GM12878 (cell line): ENCODE measurements at regions not wholly inside any gene's neighbourhood (a gene's known extent, or its start where the extent isn't known, plus 50 kb on each side); places are given as distances from the start of the nearest gene placed in this dataset.

Experiments
- ATAC-seq: fragments of 200-7000 bp; cut with Tn5 transposase; 3 replicates; pipeline ENCODE4 v1.9.1; 2020; ENCODE audit warnings: mild to moderate bottlenecking, moderate library complexity
- BruUV-seq: library from RNA; stranded (reverse); fragments of 400-500 nt; replicated peaks from 2 replicates; lab custom pipeline; 2021; lab: Mats Ljungman, UMichigan
- CTCF ChIA-PET: fragments of 300-600 bp; sonication (Branson Sonifier 250); formaldehyde crosslinking; extraction: SDS; loops from one replicate; lab custom pipeline; 2021; ENCODE audit warnings: inconsistent platforms; lab: Yijun Ruan, JAX
- POLR2A ChIA-PET: fragments of 350-600 bp; formaldehyde crosslinking; extraction: SDS; loops from one replicate; lab custom pipeline; 2021; ENCODE audit warnings: inconsistent platforms; lab: Charles Lee
- RAD21 ChIA-PET: fragments of 300-600 bp; sonication (Branson Sonifier 250); formaldehyde crosslinking; loops from one replicate; lab custom pipeline; 2023; ENCODE audit warnings: antibody characterized with exemption; ENCODE audit not compliant: unreplicated experiment; lab: Charles Lee
- SMC1A ChIA-PET: fragments of 300-600 bp; sonication (Branson Sonifier 250); formaldehyde crosslinking; loops from one replicate; lab custom pipeline; 2023; ENCODE audit not compliant: unreplicated experiment, uncharacterized antibody; lab: Charles Lee
- DNase-seq: peaks from one replicate; pipeline ENCODE4 v3.0.0-alpha.2; 2011; ENCODE audit warnings: low read depth, low spot score
- FAIRE-seq: peaks from 3 replicates; lab custom pipeline; 2011; peaks lifted over from hg19 to GRCh38; lab: Jason Lieb, UNC
- H2AFZ ChIP-seq: 2 replicates; pipeline ENCODE4 v1.6.0; 2011; ENCODE audit warnings: low read depth, low read length, control low read depth; ENCODE audit not compliant: control insufficient read depth
- H3K27ac ChIP-seq: 2 replicates; pipeline ENCODE4 v1.5.1; 2011; ENCODE audit warnings: control low read depth; ENCODE audit not compliant: control insufficient read depth, insufficient read depth
- H3K27me3 ChIP-seq, 2 experiments: replicated peaks in 1 of 2; 2 replicates each; pipeline versions ENCODE4 v1.6.0 to v1.6.1; 2011; ENCODE audit warnings: low read length in 1 of 2; ENCODE audit not compliant: control insufficient read depth in 2 of 2, insufficient read depth in 2 of 2
- H3K36me3 ChIP-seq, 2 experiments: 2 replicates each; pipeline ENCODE4 v1.5.1; 2011; ENCODE audit warnings: low read length in 1 of 2; ENCODE audit not compliant: control insufficient read depth in 2 of 2, insufficient read depth in 2 of 2
- H3K4me1 ChIP-seq: 2 replicates; pipeline ENCODE4 v1.6.1; 2011; ENCODE audit warnings: mild to moderate bottlenecking, low read length, moderate library complexity, mixed read lengths; ENCODE audit not compliant: control insufficient read depth, insufficient read depth
- H3K4me2 ChIP-seq: 2 replicates; pipeline ENCODE4 v1.6.0; 2011; ENCODE audit warnings: control low read depth; ENCODE audit not compliant: control insufficient read depth, insufficient read depth
- H3K4me3 ChIP-seq: fragments of 200-600 bp; sonication (generic); 2 replicates; pipeline ENCODE4 v1.5.1; 2016
- H3K79me2 ChIP-seq: 2 replicates; pipeline ENCODE4 v1.6.0; 2011; ENCODE audit warnings: low read length; ENCODE audit not compliant: control insufficient read depth, insufficient read depth
- H3K9ac ChIP-seq: 2 replicates; pipeline ENCODE4 v1.8.0; 2011; ENCODE audit warnings: low read length, control low read depth, mixed read lengths; ENCODE audit not compliant: control insufficient read depth, insufficient read depth
- H3K9me3 ChIP-seq: replicated peaks from 3 replicates; pipeline ENCODE4 v1.5.1; 2011; ENCODE audit warnings: mild to moderate bottlenecking, low read length; ENCODE audit not compliant: control insufficient read depth, insufficient read depth
- H4K20me1 ChIP-seq: 2 replicates; pipeline ENCODE4 v1.6.0; 2011; ENCODE audit not compliant: control insufficient read depth, insufficient read depth
- CEBPB ChIP-seq, 2 experiments: fragments of 150-350 bp in 1 of 2; IDR thresholded peaks; 2 replicates each; pipeline ENCODE4 v1.6.1; 2012 to 2014; ENCODE audit warnings: low read depth in 2 of 2, low read length in 2 of 2, borderline replicate concordance in 1 of 2, inconsistent platforms in 1 of 2
- CHD2 ChIP-seq: IDR thresholded peaks from 2 replicates; pipeline ENCODE4 v1.6.1; 2011; ENCODE audit warnings: low read depth, low read length, improper control_type of control experiment, borderline replicate concordance
- CHD4 ChIP-seq: fragments of 200-600 bp; sonication (generic); IDR thresholded peaks from 2 replicates; pipeline ENCODE4 v1.6.1; 2016; ENCODE audit warnings: mild to moderate bottlenecking
- ETV6 ChIP-seq, 2 experiments: fragments of 450-650 bp in 1 of 2; IDR thresholded peaks in 1 of 2; conservative IDR thresholded peaks in 1 of 2; 2 replicates each; pipeline ENCODE4 v1.6.1; 2014; ENCODE audit warnings: antibody characterized with exemption in 1 of 2, borderline replicate concordance in 1 of 2, low read depth in 1 of 2, mild to moderate bottlenecking in 1 of 2, moderate library complexity in 1 of 2
- FOXK2 ChIP-seq: fragments of 450-650 bp; IDR thresholded peaks from 2 replicates; pipeline ENCODE4 v1.6.1; 2017; ENCODE audit warnings: mild to moderate bottlenecking, moderate library complexity
- POLR2AphosphoS2 ChIP-seq: IDR thresholded peaks from 2 replicates; pipeline ENCODE4 v1.6.1; 2011; ENCODE audit warnings: low read depth, mild to moderate bottlenecking, low read length, improper control_type of control experiment, moderate library complexity
- POU2F2 ChIP-seq: IDR thresholded peaks from 3 replicates; pipeline ENCODE4 v1.6.1; 2011; ENCODE audit warnings: low read depth, mild to moderate bottlenecking, low read length, borderline replicate concordance
- RELB ChIP-seq: fragments of 450-650 bp; IDR thresholded peaks from 2 replicates; pipeline ENCODE4 v1.6.1; 2017; ENCODE audit warnings: low read depth, mild to moderate bottlenecking, moderate library complexity
- SREBF1 ChIP-seq: IDR thresholded peaks from 2 replicates; pipeline ENCODE4 v1.6.1; 2012; ENCODE audit warnings: mild to moderate bottlenecking, low read length
- ZNF217 ChIP-seq: fragments of 450-650 bp; IDR thresholded peaks from 2 replicates; pipeline ENCODE4 v1.6.1; 2017; ENCODE audit warnings: antibody characterized with exemption, mild to moderate bottlenecking
- ZNF24 ChIP-seq: fragments of 450-650 bp; IDR thresholded peaks from 2 replicates; pipeline ENCODE4 v1.6.1; 2017; ENCODE audit warnings: antibody characterized with exemption, mild to moderate bottlenecking
- WGBS: methylation state at CpG from one replicate; pipeline ENCODE4 v1.1.6; 2016; ENCODE audit warnings: low lambda C conversion rate; ENCODE audit not compliant: insufficient replicate concordance, insufficient coverage; ENCODE audit errors: missing lambda C conversion rate; 5-methylcytosine and 5-hydroxymethylcytosine counted together
- in situ Hi-C: fragments of 300-500 bp; cut with MboI; formaldehyde crosslinking; loops from 9 replicates; pipeline ENCODE4 v1.14.3; 2018; ENCODE audit warnings: mixed read lengths
- intact Hi-C: fragments of 100-400 bp; cut with micrococcal nuclease; formaldehyde crosslinking; loops from one replicate; pipeline ENCODE4 v1.14.2; 2022; ENCODE audit not compliant: unreplicated experiment

GRCh38 chr12:93169536-93169935 lies 208.2 kb upstream of the NUDT4 start:
- POLR2A ChIA-PET: interaction anchor here (0.6 to 6.2 kb wide), 5 partner anchors 10 to 79 kb away, joined by 3 to 37 read pairs (median 4); no protein-coding TSS in a partner anchor
- no peak for DNase-seq
- SMC1A ChIA-PET: interaction anchor here (0.7 to 9.0 kb wide), 10 partner anchors 11 to 257 kb away, joined by 3 to 221 read pairs (median 9); no protein-coding TSS in a partner anchor
- H3K4me1 ChIP-seq: peaks cover 22% of the 10 kb centered on the region
- no peak for TF ChIP-seq FOXK2
- TF ChIP-seq POU2F2: no peak
- no peak for TF ChIP-seq SREBF1
- TF ChIP-seq ETV6 (conservative IDR thresholded peaks at IDR 0.05 in 1 of 2, IDR thresholded peaks at IDR 0.05 in 1 of 2; ENCODE audit: borderline replicate concordance in 1 of 2, low read depth in 1 of 2): 0 out of 4 replicates have a peak, but pooled peaks of 1 of the 2 experiments have one; percentile 7
- TF ChIP-seq CHD4: no peak
- in situ Hi-C loops: no loop called here
- H3K27me3 ChIP-seq: no peaks in the 10 kb centered on the region
- H3K9me3 ChIP-seq: no peaks in the 10 kb centered on the region; the same call in 2 of the 3 replicates
- intact Hi-C loops: no loop called here
- H3K27ac ChIP-seq: no peak overlapping the region
- BruUV-seq: no TSS peak
- no peak overlapping the region for H3K4me3 ChIP-seq
- no peaks in the 10 kb centered on the region for H4K20me1 ChIP-seq
- RAD21 ChIA-PET: interaction anchor here (0.9 to 7.8 kb wide), 8 partner anchors 32 to 251 kb away, joined by 3 to 178 read pairs (median 10); no protein-coding TSS in a partner anchor
- H3K9ac ChIP-seq: no peak overlapping the region
- no peak for ATAC-seq
- H3K36me3 ChIP-seq: no peaks in the 10 kb centered on the region
- no peaks in the 10 kb centered on the region for H3K79me2 ChIP-seq
- H3K4me2 ChIP-seq: no peak overlapping the region
- FAIRE-seq: no peak
- H2AFZ ChIP-seq: no peak overlapping the region
- CTCF ChIA-PET: interaction anchor here (1.4 to 9.6 kb wide), 4 partner anchors 12 to 212 kb away, joined by 4 to 86 read pairs (median 26); no protein-coding TSS in a partner anchor

GRCh38 chr12:93170928-93171327 lies 206.8 kb upstream of the NUDT4 start:
- ATAC-seq: no peak
- H3K9ac ChIP-seq: no peak overlapping the region
- H3K4me1 ChIP-seq: peaks cover 22% of the 10 kb centered on the region
- H3K36me3 ChIP-seq: no peaks in the 10 kb centered on the region
- H3K27me3 ChIP-seq: no peaks in the 10 kb centered on the region
- in situ Hi-C loops: no loop called here
- RAD21 ChIA-PET: interaction anchor here (0.9 to 7.8 kb wide), 4 partner anchors 27 to 211 kb away, joined by 3 to 178 read pairs (median 39); no protein-coding TSS in a partner anchor
- FAIRE-seq: no peak
- intact Hi-C loops: no loop called here
- H3K4me3 ChIP-seq: no peak overlapping the region
- TF ChIP-seq POLR2AphosphoS2 (no peak), ZNF24 (no peak), CHD2 (no peak), ZNF217 (no peak), CEBPB (IDR thresholded peaks at IDR 0.05; ENCODE audit: borderline replicate concordance in 1 of 2, low read depth in 2 of 2, low read length in 2 of 2) (no peak), POU2F2 (no peak), RELB (no peak)
- CTCF ChIA-PET: interaction anchor here (9.6 kb wide), 1 partner anchor 32 kb away, joined by 86 read pairs; no protein-coding TSS in a partner anchor
- POLR2A ChIA-PET: interaction anchor here (6.2 kb wide), 1 partner anchor 73 kb away, joined by 37 read pairs; no protein-coding TSS in a partner anchor
- no TSS peak for BruUV-seq
- no peaks in the 10 kb centered on the region for H4K20me1 ChIP-seq
- no peaks in the 10 kb centered on the region; the same call in 2 of the 3 replicates for H3K9me3 ChIP-seq
- no peak overlapping the region for H3K27ac ChIP-seq
- no peaks in the 10 kb centered on the region for H3K79me2 ChIP-seq
- H3K4me2 ChIP-seq: no peak overlapping the region
- SMC1A ChIA-PET: interaction anchor here (1.1 to 6.5 kb wide), 9 partner anchors 9 to 211 kb away, joined by 4 to 63 read pairs (median 7); no protein-coding TSS in a partner anchor
- no peak overlapping the region for H2AFZ ChIP-seq
- no peak for DNase-seq
- 74% methylated on average over 2 of the region's 2 CpGs for WGBS
